ENCODE measurements at regions not wholly inside any gene's neighbourhood (a gene's known extent, or its start where the extent isn't known, plus 50 kb on each side); places are given as distances from the start of the nearest gene placed in this dataset.

- FAIRE-seq = no peak
- TF ChIP-seq CTCF (IDR thresholded peaks at IDR 0.05; ENCODE audit: insufficient read depth, low read length, severe bottlenecking) = no peak
Observed at GRCh38 chr13:65650321-65650720, 1579.8 kb downstream of the PCDH9 start.

GRCh38 chr13:65642996-65643395 lies 1587.1 kb downstream of the PCDH9 start:
- no peak for TF ChIP-seq CTCF (IDR thresholded peaks at IDR 0.05; ENCODE audit: insufficient read depth, low read length, severe bottlenecking)
- Histone ChIP-seq H3K4me3 (ENCODE audit: low read depth, low read length) (no peak overlapping the region), H3K27me3 (ENCODE audit: control insufficient read depth, insufficient read depth, low read length) (no peaks in the 10 kb centered on the region), H3K36me3 (ENCODE audit: control insufficient read depth, insufficient read depth, low read length) (no peaks in the 10 kb centered on the region)
- DNase-seq (ENCODE audit: low read depth) (no peak), FAIRE-seq (no peak)

More at GRCh38 chr13:65650321-65650720, 1579.8 kb downstream of the PCDH9 start:
- no peaks in the 10 kb centered on the region for H3K27me3 ChIP-seq (ENCODE audit: control insufficient read depth, insufficient read depth, low read length)
- no peak for DNase-seq (ENCODE audit: low read depth)
- H3K36me3 ChIP-seq (ENCODE audit: control insufficient read depth, insufficient read depth, low read length) = no peaks in the 10 kb centered on the region
- no peak overlapping the region for H3K4me3 ChIP-seq (ENCODE audit: low read depth, low read length)

GRCh38 chr13:65642301-65642700 lies 1587.8 kb downstream of the PCDH9 start:
- DNase-seq (ENCODE audit: low read depth) (no peak), FAIRE-seq (no peak)
- Histone ChIP-seq H3K36me3 (ENCODE audit: control insufficient read depth, insufficient read depth, low read length) (no peaks in the 10 kb centered on the region), H3K4me3 (ENCODE audit: low read depth, low read length) (no peak overlapping the region), H3K27me3 (ENCODE audit: control insufficient read depth, insufficient read depth, low read length) (no peaks in the 10 kb centered on the region)
- TF ChIP-seq CTCF (IDR thresholded peaks at IDR 0.05; ENCODE audit: insufficient read depth, low read length, severe bottlenecking) = no peak

- DNase-seq (ENCODE audit: low read depth) = peak; percentile 31
- no peak for FAIRE-seq
- TF ChIP-seq CTCF (IDR thresholded peaks at IDR 0.05; ENCODE audit: insufficient read depth, low read length, severe bottlenecking) = peak; percentile 59
Observed at GRCh38 chr13:65638572-65639168, 1591.5 kb downstream of the PCDH9 start.

GRCh38 chr13:65633806-65634205 lies 1596.3 kb downstream of the PCDH9 start:
- no peak for TF ChIP-seq CTCF (IDR thresholded peaks at IDR 0.05; ENCODE audit: insufficient read depth, low read length, severe bottlenecking)
- H3K36me3 ChIP-seq (ENCODE audit: control insufficient read depth, insufficient read depth, low read length) = no peaks in the 10 kb centered on the region
- no peak overlapping the region for H3K4me3 ChIP-seq (ENCODE audit: low read depth, low read length)
- no peaks in the 10 kb centered on the region for H3K27me3 ChIP-seq (ENCODE audit: control insufficient read depth, insufficient read depth, low read length)
- no peak for FAIRE-seq
- DNase-seq (ENCODE audit: low read depth) = no peak

More at GRCh38 chr13:65638572-65639168, 1591.5 kb downstream of the PCDH9 start:
- Histone ChIP-seq H3K4me3 (ENCODE audit: low read depth, low read length) (no peak overlapping the region), H3K36me3 (ENCODE audit: control insufficient read depth, insufficient read depth, low read length) (no peaks in the 10 kb centered on the region), H3K27me3 (ENCODE audit: control insufficient read depth, insufficient read depth, low read length) (no peaks in the 10 kb centered on the region)

- no peak for DNase-seq (ENCODE audit: low read depth)
- FAIRE-seq = no peak
- Histone ChIP-seq H3K4me3 (ENCODE audit: low read depth, low read length) (no peak overlapping the region), H3K27me3 (ENCODE audit: control insufficient read depth, insufficient read depth, low read length) (no peaks in the 10 kb centered on the region), H3K36me3 (ENCODE audit: control insufficient read depth, insufficient read depth, low read length) (no peaks in the 10 kb centered on the region)
- no peak for TF ChIP-seq CTCF (IDR thresholded peaks at IDR 0.05; ENCODE audit: insufficient read depth, low read length, severe bottlenecking)
Observed at GRCh38 chr13:65631078-65631477, 1599.1 kb downstream of the PCDH9 start.
